ENCODE measurements at regions not wholly inside any gene's neighbourhood (a gene's known extent, or its start where the extent isn't known, plus 50 kb on each side); places are given as distances from the start of the nearest gene placed in this dataset.

GRCh38 chr5:179487145-179487544 is 63.2 kb upstream of the RUFY1 start:
- Histone ChIP-seq H3K27me3 (peaks cover 0 to 15% (median 0%) of the 10 kb centered on the region in 4 donors), H3K27ac (no peak overlapping the region), H3K4me3 (no peak overlapping the region), H3K4me1 (peaks cover 0 to 11% (median 0%) of the 10 kb centered on the region in 3 donors), H3K36me3 (no peaks in the 10 kb centered on the region), H3K9me3 (no peaks in the 10 kb centered on the region)
- 83 to 90% methylated on average over 8 of the region's 8 CpGs for WGBS, 2 donors
- TF ChIP-seq CTCF (IDR thresholded peaks at IDR 0.05) (no peak), POLR2A (IDR thresholded peaks at IDR 0.05) (no peak)
- no peak for DNase-seq
- intact Hi-C loops (cut with DNase I), result no loop called here

GRCh38 chr5:179486596-179487051 is 63.7 kb upstream of the RUFY1 start:
- WGBS, 2 donors, result 49 to 73% methylated on average over 3 to 11 of the region's 16 CpGs
- Histone ChIP-seq H3K27me3 (peaks cover 0 to 15% (median 0%) of the 10 kb centered on the region in 4 donors), H3K36me3 (no peaks in the 10 kb centered on the region), H3K4me3 (no peak overlapping the region), H3K4me1 (peaks cover 0 to 11% (median 0%) of the 10 kb centered on the region in 3 donors), H3K9me3 (no peaks in the 10 kb centered on the region), H3K27ac (no peak overlapping the region)
- intact Hi-C loops (cut with DNase I), result no loop called here
- no peak for TF ChIP-seq CTCF (IDR thresholded peaks at IDR 0.05)
- no peak for DNase-seq

- DNase-seq, result no peak
- H3K27ac ChIP-seq, result no peak overlapping the region
These were observed 64.3 kb upstream of the RUFY1 start for GRCh38 chr5:179485845-179486575.

GRCh38 chr5:179484761-179485160 is 65.6 kb upstream of the RUFY1 start:
- H3K36me3 ChIP-seq, result no peaks in the 10 kb centered on the region
- no peak for TF ChIP-seq POLR2A (IDR thresholded peaks at IDR 0.05)
- no peak for TF ChIP-seq CTCF (IDR thresholded peaks at IDR 0.05)
- peaks cover 0 to 11% (median 0%) of the 10 kb centered on the region in 3 donors for H3K4me1 ChIP-seq
- peaks cover 0 to 15% (median 0%) of the 10 kb centered on the region in 4 donors for H3K27me3 ChIP-seq
- WGBS, 2 donors, result 86 to 96% methylated on average over 5 to 7 of the region's 7 CpGs
- no peak overlapping the region for H3K27ac ChIP-seq
- H3K9me3 ChIP-seq, result no peaks in the 10 kb centered on the region
- intact Hi-C loops (cut with DNase I), result no loop called here
- no peak for DNase-seq
- no peak overlapping the region for H3K4me3 ChIP-seq

More at GRCh38 chr5:179485845-179486575, 64.3 kb upstream of the RUFY1 start:
- TF ChIP-seq CTCF (IDR thresholded peaks at IDR 0.05), result no peak
- intact Hi-C loops (cut with DNase I), result no loop called here
- Histone ChIP-seq H3K27me3 (peaks cover 0 to 15% (median 0%) of the 10 kb centered on the region in 4 donors), H3K4me1 (peaks cover 0 to 11% (median 0%) of the 10 kb centered on the region in 3 donors), H3K4me3 (no peak overlapping the region), H3K36me3 (no peaks in the 10 kb centered on the region), H3K9me3 (no peaks in the 10 kb centered on the region)
- 77 to 92% methylated on average over 3 to 5 of the region's 13 CpGs for WGBS, 2 donors

- H3K4me3 ChIP-seq, result no peak overlapping the region
- DNase-seq, result no peak
- peaks cover 0 to 15% (median 0%) of the 10 kb centered on the region in 4 donors for H3K27me3 ChIP-seq
- H3K9me3 ChIP-seq, result no peaks in the 10 kb centered on the region
- no peaks in the 10 kb centered on the region for H3K36me3 ChIP-seq
- H3K4me1 ChIP-seq, result peaks cover 0 to 11% (median 0%) of the 10 kb centered on the region in 3 donors
- 32 to 57% methylated on average over 2 to 6 of the region's 6 CpGs for WGBS, 2 donors
- intact Hi-C loops (cut with DNase I), result no loop called here
- no peak for TF ChIP-seq POLR2A (IDR thresholded peaks at IDR 0.05)
- no peak for TF ChIP-seq CTCF (IDR thresholded peaks at IDR 0.05)
- no peak overlapping the region for H3K27ac ChIP-seq
These were observed 66.2 kb upstream of the RUFY1 start for GRCh38 chr5:179484201-179484600.
